Activated T-cell treated with anti-CD3 and anti-CD28 coated beads for 48 hours (primary cell): ENCODE measurements at regions not wholly inside any gene's neighbourhood (a gene's known extent, or its start where the extent isn't known, plus 50 kb on each side); places are given as distances from the start of the nearest gene placed in this dataset.
A peak's percentile ranks its signal among the peaks of the same experiment; 100 is the strongest.

Experiments
- DNase-seq: peaks from one replicate; pipeline ENCODE4 v3.0.0-alpha.2; 2020; ENCODE audit warnings: low read depth

DNA sequence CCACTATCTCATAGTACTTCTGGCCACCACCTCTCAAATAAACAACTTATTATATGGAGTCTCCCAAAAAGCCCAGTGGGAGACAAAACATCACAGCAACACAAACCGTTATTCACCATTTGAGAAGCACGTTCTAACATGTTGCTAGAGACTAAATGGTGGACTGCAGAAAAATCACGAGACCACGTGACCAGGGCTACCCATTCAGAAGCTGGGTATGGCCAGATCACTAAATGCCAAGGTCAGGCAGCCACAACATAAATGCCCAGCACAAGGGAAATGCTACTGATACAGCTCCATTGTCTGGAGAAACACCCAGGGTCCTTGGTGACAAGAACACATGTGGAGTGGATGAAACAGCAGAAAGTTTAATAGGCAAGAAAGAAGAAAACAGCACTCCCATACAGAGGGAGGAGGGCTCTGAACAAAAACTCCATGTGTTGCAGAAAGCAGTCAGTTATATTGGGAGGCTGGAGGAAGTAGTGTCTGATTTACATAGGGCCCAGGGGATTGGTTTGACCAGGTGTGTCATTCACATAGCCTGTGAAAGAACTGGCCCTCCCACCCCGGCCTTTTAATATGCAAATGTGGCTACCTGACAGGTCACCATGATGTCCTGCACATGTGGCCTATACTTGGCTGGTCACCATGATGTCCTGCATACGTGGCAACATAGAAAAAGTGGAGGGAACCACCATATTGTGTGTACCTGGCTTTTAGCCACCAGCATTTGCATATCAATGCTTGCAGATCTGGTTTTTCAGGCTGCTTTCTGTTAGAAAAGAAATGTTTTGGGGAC is 97.2 kb downstream of the TRIM36 start:
- DNase-seq: no peak

DNA sequence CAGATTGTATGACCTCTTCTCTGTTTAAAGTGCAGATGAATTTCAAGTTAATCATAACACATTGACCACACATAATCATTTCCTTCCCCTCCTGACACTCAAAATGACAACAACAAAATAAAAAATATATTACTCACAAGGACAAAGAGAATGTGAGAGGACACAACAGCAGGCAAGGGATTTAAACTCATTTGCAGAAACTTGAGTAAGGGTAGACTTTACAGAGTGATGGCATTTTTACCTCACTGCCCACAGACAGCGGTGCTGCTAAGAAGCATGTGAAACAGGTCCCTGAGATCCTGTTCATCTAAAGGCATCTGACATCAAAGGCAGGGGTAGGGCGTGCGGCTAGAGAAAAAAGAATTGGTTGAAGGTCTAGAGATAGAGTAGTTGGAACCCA is 99.0 kb downstream of the TRIM36 start:
- DNase-seq: no peak

DNA sequence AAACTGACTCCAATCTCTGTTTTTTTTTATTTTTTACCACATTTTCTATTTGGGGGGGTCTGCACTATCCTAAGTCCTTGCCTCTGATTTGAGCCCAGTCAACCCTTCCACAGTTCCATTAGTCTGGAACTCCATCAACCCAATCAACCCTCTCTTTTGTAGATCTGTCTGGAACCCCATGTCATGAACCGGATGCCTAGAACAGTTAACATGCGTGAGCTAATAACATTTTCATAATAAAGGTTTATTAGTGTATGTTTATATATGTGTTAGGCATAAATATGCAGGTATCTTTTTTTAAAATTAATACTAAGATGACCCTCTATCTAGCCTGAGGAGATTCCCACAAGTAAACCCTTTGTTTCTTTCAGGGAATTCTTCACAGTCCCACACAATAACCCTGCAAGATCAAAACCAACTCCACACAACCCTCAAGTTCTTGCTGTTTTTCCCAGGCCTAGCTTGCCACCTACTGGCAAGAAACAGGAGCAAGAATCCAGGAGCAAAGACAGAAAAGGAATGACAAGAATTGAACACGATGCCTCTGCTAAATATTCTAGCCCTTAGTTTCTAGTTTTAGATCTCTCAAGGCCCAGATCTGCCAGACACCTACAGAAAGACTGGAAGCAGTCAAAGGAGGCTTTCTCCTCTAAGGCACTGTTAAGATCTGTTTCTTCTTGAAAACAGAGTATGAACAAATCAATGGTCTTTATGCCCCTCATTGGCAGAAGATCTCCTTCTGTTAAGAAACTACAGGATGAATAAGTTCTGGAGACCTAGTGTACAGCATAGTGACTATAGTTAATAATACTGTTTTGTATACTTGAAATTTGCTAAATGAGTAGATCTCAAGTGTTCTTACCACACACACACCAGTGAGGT is 100.4 kb downstream of the TRIM36 start:
- DNase-seq: no peak

DNA sequence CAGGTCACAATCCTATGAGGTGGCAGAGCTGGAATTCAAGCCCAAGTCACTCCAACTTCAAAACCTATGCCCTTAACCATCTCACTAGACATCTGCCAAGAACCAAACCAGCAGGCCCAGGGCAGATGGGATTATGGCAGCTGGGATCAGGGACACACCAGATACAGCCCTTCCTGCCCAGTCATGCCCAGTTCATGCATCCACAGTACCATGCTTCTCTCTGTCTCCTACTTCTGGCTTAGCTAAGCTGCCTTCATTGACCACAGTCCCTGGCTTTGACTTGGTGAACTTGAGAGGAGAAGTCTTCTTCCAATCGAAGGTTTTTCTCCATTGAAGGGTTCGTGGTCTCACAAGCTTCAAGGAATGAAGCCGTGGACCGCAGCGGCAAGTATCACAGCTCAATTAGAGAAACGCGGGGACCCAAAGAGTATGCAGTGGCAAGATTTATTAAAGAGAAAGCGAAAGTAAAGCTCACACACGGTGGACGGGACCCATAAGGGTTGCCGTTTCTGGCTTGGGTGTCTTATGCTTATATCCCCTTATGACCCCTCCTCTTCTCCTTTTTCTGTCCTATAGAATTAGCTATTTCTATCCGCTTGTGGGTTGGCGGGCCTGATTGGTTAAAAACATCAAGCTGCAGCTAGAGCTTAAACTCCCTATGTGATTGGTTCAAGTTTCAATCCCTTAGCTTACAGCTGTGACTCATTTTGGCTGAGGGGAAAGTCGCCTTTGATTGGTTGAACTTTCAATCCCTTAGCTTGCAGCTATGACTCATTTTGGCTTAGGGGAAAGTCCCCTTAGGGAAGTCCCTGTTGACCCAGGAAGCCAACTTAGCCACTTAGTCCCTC is 101.2 kb downstream of the TRIM36 start:
- DNase-seq: peak; percentile 2

DNA sequence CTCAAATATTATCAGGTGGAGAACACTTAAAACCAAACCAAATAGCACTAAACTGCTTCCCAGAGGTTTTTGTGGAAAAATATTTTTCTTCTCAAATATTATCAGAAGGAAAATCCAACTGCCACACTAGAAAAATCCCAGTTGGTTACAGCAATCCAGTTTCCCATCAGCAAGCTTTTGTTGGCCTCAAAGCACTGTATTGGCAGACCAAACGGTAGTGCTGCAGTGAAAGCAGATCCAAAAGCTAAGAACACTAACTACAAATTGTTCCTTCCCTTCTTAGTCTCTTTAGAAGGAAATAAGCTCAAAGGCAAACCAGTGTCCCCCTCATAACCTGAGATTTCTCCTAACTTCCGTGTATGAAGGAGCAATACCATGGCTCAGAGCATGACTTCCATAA is 105.3 kb downstream of the TRIM36 start:
- no peak for DNase-seq

DNA sequence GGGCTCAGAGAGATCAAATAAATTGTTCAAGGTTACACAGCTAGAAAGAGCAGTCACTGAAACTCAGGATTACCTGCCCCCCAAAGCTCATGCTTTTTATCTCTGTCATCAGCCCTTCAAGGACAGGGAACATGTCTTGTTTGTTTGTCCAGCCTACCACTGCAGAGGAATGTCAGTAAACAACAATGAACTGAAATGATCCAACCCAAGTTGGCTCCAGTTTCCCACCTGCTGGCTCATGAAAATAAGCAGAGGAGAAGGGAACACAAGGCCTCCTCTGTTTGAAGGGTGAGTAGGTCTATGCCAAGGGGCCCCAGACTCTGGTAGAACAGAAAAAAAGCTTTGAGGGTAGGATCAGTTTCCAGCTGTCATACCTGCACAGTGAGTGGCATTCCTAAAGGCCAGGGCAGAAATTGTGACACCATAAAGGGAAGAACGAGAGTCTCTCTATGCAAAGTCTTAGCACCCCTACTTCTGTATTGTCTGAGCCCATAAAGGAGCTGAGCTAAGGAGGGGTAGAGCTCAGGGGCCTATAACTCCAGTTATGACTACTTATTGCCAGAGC is 115.2 kb downstream of the TRIM36 start:
- no peak for DNase-seq

DNA sequence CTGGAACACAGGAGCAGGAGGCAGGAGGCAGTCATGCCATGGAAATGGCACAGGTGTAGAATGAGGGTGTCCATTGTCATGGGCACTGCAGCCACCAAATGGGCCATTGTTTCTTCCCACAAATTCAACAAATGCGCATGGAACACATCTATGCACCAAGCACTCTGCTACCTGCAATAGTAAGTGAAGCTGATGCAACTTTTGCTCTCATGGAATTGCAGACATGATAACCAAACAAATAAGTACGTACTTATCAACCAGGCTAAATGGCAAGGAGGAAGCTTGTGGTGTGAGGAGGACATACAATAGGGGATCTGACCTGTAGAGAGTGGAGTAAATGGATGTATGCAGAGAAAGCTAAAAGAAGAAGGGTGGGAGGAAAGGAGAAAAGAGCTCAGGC is 116.8 kb downstream of the TRIM36 start:
- no peak for DNase-seq

DNA sequence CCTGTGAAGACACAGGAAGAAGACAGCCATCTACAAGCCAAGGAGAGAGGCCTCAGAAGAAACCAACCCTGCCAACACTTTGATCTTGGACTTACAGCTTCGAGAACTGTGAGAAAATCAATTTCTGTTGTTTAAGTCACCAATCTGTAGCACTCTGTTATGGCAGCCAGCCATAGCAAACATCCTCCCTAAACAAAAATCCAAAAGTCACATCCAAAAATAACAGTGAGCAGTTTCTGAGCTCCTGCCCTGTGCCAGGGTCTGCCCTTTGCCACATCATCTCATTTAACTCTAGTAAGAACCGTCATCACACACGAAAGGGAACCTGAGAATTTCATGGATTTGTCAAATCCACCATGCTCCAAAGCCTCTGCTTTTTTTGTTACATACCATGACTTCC is 118.8 kb downstream of the TRIM36 start:
- no peak for DNase-seq

DNA sequence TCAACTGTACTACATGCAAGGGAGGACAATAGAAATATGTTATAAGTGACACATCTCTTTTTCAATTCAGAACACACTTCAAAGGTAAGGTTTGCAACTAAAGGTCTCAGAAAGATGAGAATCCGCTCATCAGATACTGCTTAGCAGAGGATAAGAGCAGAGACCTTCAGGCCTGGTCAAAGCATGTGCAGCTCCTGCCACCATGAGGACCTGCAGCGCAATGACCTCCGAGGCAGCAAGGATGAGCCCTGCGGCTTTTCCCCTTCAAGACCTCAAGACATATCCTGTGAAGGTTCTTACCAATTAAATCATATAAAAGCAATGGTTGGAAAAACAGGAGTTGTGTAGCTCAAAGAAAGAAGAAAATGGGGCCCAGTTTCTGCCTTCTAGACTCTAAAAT is 135.8 kb downstream of the TRIM36 start:
- no peak for DNase-seq

DNA sequence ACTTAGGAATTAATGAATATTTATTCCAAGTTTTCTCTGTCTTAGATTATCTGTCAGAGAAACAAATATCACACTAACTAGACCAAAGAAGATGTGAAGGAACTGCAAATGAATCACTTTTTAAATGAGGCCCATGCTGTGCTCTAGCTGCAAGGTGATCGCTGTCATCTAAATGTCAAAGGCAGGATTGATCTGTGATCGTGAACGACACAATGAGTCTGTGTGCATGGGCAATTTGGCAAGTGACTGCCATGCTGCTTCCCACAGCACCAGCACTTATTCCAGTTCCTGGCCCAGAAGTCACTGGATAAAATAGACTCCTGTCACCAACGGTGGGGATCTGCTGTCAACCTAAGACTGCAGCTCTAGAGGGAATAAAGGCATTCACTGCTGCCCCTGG is 141.2 kb downstream of the TRIM36 start:
- no peak for DNase-seq

DNA sequence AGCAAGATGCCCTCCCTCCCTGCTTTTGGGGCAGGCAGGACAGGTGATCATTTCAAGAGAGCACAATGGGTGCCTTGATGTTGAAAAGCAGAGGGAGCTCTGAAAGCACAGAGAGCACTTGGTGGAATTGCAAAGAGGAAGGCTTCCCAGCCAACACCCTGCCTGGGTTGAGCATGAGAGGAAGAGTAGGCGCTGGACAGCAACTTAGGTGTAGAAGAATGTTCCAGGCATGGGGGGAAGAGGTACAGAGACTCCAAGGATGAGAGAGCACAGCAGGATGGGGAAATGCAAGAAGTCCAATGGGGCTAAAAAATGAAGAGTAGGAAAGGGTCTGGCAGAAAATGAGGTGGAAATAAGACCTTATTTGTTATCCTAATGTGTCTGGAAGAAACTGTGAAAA is 144.8 kb downstream of the TRIM36 start:
- DNase-seq: no peak

DNA sequence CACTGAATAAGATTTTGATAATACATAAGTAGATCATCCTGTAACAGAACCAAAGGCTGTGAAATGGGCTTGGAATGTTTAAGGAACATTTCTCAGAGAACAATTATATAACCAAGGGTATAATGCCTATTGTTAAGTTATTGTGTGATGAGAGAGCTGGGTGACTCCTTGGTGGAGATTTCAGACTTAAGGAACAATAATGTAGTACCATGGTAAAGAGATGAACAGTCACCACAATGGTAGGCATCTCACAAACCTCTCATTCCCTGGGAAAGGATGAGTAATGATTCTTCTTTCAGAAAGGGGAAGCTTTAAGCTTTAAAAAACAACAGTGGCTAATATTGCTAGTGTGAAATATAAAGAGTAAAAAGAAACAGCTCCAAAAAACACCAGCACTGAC is 147.4 kb downstream of the TRIM36 start:
- no peak for DNase-seq

DNA sequence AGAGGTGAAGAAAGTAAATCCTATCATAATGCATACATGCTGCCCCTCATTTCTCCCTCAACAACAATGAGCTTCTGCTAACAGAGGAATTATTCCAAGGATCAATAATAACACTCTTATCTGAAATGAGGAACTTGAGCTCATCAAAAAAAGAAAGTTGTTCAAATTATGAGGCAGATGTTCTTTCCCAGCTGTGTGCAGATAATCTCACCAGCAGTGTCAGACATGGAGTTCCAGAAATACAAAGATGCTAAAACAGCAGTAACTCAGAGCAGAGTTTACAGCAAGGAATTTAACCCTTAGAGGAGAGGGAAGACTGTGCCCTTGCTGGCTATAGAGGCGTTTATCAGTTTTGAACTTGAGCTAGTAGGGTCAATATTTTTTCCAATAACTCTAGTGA is 153.1 kb downstream of the TRIM36 start:
- no peak for DNase-seq

DNA sequence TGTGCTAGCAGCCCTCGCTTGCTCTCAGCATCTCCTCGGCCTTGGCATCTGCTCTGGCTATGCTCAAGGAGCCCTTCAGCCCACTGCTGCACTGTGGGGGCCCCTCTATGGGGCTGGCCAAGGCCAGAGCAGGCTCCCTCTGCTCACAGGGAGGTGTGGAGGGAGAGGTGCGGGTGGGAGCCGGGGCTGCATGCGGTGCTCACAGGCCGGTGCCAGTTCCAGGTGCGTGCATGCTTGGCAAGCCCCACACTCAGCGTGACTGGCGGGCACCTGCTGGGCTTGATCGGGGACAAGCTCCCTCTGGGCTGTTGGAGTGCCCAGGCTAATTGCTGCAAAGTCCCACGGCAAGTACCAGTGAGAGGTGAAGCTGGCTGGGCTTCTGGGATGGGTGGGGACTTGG is 170.5 kb downstream of the TRIM36 start:
- no peak for DNase-seq

DNA sequence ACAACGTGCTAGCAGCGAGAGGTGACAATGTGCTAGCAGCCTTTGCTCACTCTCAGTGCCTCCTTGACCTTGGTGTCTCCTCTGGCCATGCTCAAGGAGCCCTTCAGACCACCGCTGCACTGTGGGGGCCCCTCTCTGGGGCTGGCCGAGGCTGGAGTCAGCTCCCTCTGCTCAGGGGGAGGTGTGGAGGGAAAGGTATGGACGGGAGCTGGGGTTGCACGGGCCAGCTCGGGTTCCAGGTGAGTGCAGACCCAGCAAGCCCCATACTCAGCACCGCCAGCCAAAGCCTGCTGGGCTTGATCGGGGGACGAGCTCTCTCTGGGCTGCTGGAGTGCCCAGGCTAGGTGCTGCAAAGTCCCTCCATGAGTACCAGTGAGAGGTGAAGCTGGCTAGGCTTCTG is 180.2 kb downstream of the TRIM36 start:
- DNase-seq: no peak

DNA sequence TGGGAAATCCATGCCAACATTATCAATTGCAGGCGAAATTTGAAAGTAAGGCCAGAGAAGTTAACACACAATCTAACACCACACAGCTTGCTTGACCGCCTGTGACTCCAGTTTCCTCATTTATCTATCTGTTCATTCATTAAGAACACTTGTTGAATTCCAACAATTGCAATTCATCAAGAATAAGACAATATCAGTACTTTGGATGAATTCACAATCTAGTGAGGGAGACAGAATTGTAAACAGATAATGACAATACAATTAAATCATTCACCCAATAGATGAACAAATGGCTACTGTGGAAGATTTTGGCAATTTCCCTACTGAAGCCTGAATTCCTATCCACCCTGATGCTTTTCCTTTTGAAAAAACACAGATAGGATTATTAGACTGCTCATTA is 181.6 kb downstream of the TRIM36 start:
- no peak for DNase-seq

DNA sequence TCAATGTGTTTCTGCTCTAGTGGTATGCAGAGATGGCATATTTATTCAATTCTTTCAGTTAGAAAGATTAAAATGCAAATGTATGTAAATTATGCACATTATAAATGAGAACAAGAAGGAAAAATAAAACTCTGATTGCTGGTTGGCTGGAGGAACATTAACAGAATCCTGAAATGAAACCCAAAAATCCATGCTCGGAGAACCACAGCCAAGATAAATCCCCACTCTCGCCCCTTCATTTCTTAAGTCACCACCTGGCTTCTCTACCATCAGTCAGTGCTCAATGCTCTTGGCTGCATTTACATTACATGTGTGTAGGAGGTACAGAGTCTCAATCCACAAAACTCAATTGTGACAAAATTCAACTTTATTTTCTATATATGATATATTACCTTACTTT is 184.9 kb downstream of the TRIM36 start:
- DNase-seq: no peak

DNA sequence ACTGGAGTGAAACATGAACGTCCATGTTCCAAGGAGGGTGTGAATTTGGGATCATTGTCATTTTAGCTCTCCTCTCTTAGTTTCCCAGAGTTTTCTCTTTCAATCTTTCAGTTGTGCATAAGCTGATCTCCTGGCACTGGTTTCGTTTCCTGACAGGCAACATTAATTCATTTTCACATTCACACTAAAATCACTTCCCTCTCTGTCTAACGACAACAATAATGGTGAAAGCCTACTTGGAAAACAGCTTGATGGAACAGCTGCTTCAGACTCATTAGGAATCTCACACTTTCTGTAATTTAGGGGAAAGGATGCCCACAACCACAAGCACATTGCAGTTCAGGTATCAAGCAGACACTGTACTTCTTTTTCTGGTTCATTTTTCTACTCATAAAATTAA is 188.6 kb downstream of the TRIM36 start:
- no peak for DNase-seq

DNA sequence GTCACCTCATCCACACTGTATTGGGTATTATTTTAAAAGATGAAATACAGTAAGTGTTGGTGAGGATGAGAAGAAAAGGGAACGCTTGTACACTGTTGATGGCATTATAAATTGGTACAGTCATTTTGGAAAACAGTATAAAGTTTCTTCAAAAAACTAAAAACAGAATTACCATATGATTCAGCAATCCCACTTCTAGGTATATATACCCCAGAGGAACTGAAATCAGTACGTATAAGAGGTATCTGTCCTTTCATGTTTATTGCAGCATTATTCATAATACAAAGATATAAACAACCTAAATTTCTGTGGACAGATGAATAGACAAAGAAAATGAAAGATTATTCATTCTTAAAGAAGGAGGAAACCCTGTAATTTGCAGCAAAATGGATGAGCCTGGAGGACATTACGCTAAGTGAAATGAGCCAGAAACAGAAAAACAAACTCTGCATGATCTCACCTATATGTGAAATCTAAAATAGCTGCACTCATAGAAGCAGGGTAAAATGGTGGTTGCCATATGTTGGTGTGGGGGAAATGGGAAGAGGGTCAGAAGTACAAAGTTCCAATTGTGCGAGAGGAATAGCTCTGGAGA is 191.6 kb downstream of the TRIM36 start:
- no peak for DNase-seq

DNA sequence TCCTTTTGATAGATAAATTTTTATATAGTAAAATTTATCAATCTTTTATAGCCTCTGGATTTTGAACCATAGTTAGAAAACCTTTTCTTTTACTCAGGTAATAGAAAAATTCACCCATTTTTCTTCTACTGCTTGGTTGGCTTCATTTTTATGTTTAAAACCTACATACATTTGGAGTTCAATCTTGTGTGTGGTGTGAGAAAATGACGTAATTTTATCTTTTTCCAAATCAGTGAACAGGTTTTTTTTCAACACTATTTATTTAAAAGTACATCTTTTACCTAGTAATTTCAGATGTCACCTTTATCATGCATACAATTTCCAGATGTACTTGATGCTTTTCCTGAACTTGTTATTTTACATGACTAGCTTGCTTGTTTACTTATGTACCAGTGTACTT is 200.2 kb downstream of the TRIM36 start:
- DNase-seq: no peak

DNA sequence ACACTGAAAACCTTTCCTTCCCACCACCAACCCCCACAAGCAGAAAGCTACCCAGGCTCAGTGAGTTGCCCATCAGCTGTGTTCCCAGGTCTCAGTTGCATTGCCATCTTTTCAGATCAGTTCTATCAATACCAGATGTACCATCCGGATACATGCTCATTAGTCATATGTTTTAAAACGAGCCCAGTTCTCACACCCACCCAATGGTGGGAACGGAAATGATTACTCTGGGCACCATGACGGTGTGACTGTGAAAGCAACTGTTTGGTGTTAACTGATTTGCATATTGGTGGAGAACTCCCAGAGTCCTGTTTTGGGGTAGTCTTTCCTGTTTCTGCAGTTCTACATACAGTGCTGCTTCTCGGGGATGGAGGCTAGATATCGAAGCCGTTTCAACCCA is 212.3 kb downstream of the TRIM36 start:
- no peak for DNase-seq

DNA sequence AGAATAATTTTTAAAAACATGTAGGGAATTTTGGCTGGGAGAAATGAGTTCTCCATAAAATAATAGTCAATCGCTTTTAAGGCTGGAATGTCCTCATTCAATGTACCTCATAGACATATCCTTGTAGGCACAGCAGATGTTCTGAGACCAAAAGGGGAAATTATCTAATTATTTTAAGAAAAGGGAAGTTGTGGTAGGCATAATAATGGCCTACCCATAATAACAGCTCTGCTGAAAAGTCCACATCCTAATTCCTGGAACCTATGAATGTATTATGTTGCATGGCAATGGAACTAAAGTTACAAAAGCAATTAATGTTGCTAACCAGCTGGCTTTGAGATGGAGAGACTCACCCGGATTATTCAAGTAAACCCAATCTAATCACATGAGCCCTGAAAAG is 216.1 kb downstream of the TRIM36 start:
- no peak for DNase-seq
